ENCODE measurements at regions not wholly inside any gene's neighbourhood (a gene's known extent, or its start where the extent isn't known, plus 50 kb on each side); places are given as distances from the start of the nearest gene placed in this dataset.
"Not testable (repeated sequence)": the region's sequence is repeated elsewhere in the genome, so short reads cannot be mapped to it uniquely, and the experiment has no call there.

DNA sequence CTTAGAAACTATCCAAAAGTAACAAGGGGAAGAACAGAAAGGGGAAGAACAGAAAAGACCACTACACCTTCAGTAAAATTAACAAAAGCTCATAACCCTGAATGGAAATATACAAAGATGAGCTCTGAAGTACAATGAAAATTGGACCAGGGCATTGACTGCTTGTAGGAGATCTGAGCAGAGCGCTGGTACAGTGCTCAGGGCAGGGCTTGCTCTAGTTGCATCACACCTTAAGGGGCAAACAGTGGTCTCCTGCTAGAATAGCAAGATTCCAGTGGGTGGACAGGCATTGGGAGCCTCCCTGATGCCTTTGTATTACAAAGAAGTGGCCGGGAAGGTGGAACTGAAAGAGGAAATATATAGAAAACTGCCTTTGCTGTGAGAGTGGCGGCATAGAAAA, 111.9 kb upstream of the RGS1 start (continued):
- TF ChIP-seq, protein P1, sequence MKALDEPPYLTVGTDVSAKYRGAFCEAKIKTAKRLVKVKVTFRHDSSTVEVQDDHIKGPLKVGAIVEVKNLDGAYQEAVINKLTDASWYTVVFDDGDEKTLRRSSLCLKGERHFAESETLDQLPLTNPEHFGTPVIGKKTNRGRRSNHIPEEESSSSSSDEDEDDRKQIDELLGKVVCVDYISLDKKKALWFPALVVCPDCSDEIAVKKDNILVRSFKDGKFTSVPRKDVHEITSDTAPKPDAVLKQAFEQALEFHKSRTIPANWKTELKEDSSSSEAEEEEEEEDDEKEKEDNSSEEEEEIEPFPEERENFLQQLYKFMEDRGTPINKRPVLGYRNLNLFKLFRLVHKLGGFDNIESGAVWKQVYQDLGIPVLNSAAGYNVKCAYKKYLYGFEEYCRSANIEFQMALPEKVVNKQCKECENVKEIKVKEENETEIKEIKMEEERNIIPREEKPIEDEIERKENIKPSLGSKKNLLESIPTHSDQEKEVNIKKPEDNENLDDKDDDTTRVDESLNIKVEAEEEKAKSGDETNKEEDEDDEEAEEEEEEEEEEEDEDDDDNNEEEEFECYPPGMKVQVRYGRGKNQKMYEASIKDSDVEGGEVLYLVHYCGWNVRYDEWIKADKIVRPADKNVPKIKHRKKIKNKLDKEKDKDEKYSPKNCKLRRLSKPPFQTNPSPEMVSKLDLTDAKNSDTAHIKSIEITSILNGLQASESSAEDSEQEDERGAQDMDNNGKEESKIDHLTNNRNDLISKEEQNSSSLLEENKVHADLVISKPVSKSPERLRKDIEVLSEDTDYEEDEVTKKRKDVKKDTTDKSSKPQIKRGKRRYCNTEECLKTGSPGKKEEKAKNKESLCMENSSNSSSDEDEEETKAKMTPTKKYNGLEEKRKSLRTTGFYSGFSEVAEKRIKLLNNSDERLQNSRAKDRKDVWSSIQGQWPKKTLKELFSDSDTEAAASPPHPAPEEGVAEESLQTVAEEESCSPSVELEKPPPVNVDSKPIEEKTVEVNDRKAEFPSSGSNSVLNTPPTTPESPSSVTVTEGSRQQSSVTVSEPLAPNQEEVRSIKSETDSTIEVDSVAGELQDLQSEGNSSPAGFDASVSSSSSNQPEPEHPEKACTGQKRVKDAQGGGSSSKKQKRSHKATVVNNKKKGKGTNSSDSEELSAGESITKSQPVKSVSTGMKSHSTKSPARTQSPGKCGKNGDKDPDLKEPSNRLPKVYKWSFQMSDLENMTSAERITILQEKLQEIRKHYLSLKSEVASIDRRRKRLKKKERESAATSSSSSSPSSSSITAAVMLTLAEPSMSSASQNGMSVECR (CRISPR knock-in tag; IDR thresholded peaks at IDR 0.05; ENCODE audit: borderline replicate concordance): no peak
- TF ChIP-seq, protein P2, sequence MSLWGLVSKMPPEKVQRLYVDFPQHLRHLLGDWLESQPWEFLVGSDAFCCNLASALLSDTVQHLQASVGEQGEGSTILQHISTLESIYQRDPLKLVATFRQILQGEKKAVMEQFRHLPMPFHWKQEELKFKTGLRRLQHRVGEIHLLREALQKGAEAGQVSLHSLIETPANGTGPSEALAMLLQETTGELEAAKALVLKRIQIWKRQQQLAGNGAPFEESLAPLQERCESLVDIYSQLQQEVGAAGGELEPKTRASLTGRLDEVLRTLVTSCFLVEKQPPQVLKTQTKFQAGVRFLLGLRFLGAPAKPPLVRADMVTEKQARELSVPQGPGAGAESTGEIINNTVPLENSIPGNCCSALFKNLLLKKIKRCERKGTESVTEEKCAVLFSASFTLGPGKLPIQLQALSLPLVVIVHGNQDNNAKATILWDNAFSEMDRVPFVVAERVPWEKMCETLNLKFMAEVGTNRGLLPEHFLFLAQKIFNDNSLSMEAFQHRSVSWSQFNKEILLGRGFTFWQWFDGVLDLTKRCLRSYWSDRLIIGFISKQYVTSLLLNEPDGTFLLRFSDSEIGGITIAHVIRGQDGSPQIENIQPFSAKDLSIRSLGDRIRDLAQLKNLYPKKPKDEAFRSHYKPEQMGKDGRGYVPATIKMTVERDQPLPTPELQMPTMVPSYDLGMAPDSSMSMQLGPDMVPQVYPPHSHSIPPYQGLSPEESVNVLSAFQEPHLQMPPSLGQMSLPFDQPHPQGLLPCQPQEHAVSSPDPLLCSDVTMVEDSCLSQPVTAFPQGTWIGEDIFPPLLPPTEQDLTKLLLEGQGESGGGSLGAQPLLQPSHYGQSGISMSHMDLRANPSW (CRISPR knock-in tag; conservative IDR thresholded peaks at IDR 0.05; ENCODE audit: low read depth): no peak
- TF ChIP-seq ELF4 (CRISPR knock-in tag; IDR thresholded peaks at IDR 0.05; ENCODE audit: low read depth) (no peak), CREB1 (CRISPR knock-in tag; IDR thresholded peaks at IDR 0.05) (no peak), CDX4 (CRISPR knock-in tag; IDR thresholded peaks at IDR 0.05; ENCODE audit: borderline replicate concordance) (no peak), IRF2 (CRISPR knock-in tag; IDR thresholded peaks at IDR 0.05; ENCODE audit: borderline replicate concordance, low read depth) (no peak), ZNF121 (CRISPR knock-in tag; IDR thresholded peaks at IDR 0.05) (no peak), ZBTB21 (CRISPR knock-in tag; IDR thresholded peaks at IDR 0.05; ENCODE audit: borderline replicate concordance) (no peak), NR1H2 (CRISPR knock-in tag; IDR thresholded peaks at IDR 0.05) (no peak), ZNF396 (CRISPR knock-in tag; IDR thresholded peaks at IDR 0.05; ENCODE audit: borderline replicate concordance) (no peak), RORB (CRISPR knock-in tag; IDR thresholded peaks at IDR 0.05) (no peak)
- TF ChIP-seq, protein P3, sequence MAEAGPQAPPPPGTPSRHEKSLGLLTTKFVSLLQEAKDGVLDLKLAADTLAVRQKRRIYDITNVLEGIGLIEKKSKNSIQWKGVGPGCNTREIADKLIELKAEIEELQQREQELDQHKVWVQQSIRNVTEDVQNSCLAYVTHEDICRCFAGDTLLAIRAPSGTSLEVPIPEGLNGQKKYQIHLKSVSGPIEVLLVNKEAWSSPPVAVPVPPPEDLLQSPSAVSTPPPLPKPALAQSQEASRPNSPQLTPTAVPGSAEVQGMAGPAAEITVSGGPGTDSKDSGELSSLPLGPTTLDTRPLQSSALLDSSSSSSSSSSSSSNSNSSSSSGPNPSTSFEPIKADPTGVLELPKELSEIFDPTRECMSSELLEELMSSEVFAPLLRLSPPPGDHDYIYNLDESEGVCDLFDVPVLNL (CRISPR knock-in tag; IDR thresholded peaks at IDR 0.05; ENCODE audit: borderline replicate concordance, low read depth): no peak

DNA sequence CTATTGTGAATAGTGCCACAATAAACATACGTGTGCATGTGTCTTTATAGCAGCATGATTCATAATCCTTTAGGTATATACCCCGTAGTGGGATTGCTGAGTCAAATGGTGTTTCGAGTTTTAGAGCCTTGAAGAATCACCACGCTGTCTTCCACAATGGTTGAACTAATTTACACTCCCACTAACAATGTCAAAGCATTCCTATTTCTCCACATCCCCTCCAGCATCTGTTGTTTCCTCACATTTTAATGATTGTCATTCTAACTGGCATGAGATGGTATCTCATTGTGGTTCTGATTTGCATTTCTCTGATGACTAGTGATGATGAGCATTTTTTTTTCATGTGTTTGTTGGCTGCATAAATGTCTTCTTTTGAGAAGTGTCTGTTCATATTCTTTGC, 110.4 kb upstream of the RGS1 start:
- POLR2A ChIA-PET; H3K4me1 Mint-ChIP-seq; CTCF ChIA-PET; ATAC-seq; H3K36me3 Mint-ChIP-seq; H3K9me3 Mint-ChIP-seq; H3K4me3 Mint-ChIP-seq; H3K27ac Mint-ChIP-seq; H3K27me3 Mint-ChIP-seq (ENCODE audit: low read depth); DNase-seq (ENCODE audit: low spot score): not testable (repeated sequence)

- no peak for TF ChIP-seq CBFB (CRISPR knock-in tag; IDR thresholded peaks at IDR 0.05; ENCODE audit: low read depth)
- no peak for TF ChIP-seq NFATC4 (CRISPR knock-in tag; IDR thresholded peaks at IDR 0.05)
- TF ChIP-seq ZNF416 (CRISPR knock-in tag; IDR thresholded peaks at IDR 0.05): no peak
- TF ChIP-seq, protein P4, sequence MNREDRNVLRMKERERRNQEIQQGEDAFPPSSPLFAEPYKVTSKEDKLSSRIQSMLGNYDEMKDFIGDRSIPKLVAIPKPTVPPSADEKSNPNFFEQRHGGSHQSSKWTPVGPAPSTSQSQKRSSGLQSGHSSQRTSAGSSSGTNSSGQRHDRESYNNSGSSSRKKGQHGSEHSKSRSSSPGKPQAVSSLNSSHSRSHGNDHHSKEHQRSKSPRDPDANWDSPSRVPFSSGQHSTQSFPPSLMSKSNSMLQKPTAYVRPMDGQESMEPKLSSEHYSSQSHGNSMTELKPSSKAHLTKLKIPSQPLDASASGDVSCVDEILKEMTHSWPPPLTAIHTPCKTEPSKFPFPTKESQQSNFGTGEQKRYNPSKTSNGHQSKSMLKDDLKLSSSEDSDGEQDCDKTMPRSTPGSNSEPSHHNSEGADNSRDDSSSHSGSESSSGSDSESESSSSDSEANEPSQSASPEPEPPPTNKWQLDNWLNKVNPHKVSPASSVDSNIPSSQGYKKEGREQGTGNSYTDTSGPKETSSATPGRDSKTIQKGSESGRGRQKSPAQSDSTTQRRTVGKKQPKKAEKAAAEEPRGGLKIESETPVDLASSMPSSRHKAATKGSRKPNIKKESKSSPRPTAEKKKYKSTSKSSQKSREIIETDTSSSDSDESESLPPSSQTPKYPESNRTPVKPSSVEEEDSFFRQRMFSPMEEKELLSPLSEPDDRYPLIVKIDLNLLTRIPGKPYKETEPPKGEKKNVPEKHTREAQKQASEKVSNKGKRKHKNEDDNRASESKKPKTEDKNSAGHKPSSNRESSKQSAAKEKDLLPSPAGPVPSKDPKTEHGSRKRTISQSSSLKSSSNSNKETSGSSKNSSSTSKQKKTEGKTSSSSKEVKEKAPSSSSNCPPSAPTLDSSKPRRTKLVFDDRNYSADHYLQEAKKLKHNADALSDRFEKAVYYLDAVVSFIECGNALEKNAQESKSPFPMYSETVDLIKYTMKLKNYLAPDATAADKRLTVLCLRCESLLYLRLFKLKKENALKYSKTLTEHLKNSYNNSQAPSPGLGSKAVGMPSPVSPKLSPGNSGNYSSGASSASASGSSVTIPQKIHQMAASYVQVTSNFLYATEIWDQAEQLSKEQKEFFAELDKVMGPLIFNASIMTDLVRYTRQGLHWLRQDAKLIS (CRISPR knock-in tag; IDR thresholded peaks at IDR 0.05; ENCODE audit: borderline replicate concordance): no peak
- no peak for TF ChIP-seq PRRX2 (CRISPR knock-in tag; IDR thresholded peaks at IDR 0.05)
- peak; percentile 39 for TF ChIP-seq CTCF (IDR thresholded peaks at IDR 0.05)
- Mint-ChIP-seq H3K4me3 (no peak overlapping the region), H3K27me3 (ENCODE audit: low read depth) (no peaks in the 10 kb centered on the region), H3K27ac (no peak overlapping the region), H3K36me3 (no peaks in the 10 kb centered on the region), H3K4me1 (no peaks in the 10 kb centered on the region), H3K9me3 (no peaks in the 10 kb centered on the region)
- CTCF ChIA-PET: interaction anchor here (0.6 to 2.2 kb wide), 10 partner anchors 11 to 647 kb away, joined by 3 to 11 read pairs (median 4); partner anchors contain the start of gene CDC73
- ATAC-seq (no peak), DNase-seq (ENCODE audit: low spot score) (no peak)
- POLR2A ChIA-PET: interaction anchor here (0.7 kb wide), 1 partner anchor 585 kb away, joined by 3 read pairs; the partner anchor contains the start of genes RO60 and UCHL5
Observed at GRCh38 chr1:192474080-192474683, 101.4 kb upstream of the RGS1 start.

Data from WTC11 (cell line).